ENCODE measurements at regions not wholly inside any gene's neighbourhood (a gene's known extent, or its start where the extent isn't known, plus 50 kb on each side); places are given as distances from the start of the nearest gene placed in this dataset.

DNA sequence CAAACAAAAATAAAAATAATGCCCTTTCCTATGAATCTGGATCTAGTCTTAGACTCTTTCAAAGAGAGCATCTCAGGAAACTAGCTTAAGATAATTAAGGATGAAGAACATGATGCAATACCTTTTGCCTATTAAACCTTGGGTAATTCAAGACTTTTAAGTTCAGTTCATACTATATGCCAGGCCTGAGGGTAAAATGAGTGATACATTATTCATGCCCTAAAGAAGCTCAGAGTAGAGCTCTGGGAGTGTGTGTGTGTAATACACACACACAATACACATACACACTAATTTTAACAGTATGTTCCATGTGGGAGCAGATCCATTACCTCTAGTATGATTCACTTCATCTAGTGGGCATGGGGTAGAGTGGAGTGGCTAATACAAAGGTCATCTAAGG lies 651.4 kb upstream of the CHORDC1 start:
- H3K4me3 ChIP-seq, result no peak overlapping the region
- ATAC-seq (replicated peaks in 6 of 8), result no peak
- no peaks in the 10 kb centered on the region for H3K4me1 ChIP-seq (replicated peaks in 1 of 2)
- in situ Hi-C loops (cut with MboI; ENCODE audit: low pct_unique_long_range_greater_than_20kb in 2 of 9, low sequenced_read_pairs in 9 of 9, unreplicated experiment in 9 of 9), result no loop called here
- H3K27ac ChIP-seq, result no peak overlapping the region

GRCh38 chr11:90867416-90867815 lies 644.6 kb upstream of the CHORDC1 start:
- no peak overlapping the region for H3K27ac ChIP-seq
- ATAC-seq (replicated peaks in 6 of 8), result no peak
- no peaks in the 10 kb centered on the region for H3K4me1 ChIP-seq (replicated peaks in 1 of 2)
- H3K4me3 ChIP-seq, result no peak overlapping the region
- in situ Hi-C loops (cut with MboI; ENCODE audit: low pct_unique_long_range_greater_than_20kb in 2 of 9, low sequenced_read_pairs in 9 of 9, unreplicated experiment in 9 of 9), result no loop called here

GRCh38 chr11:90856790-90857189 lies 633.9 kb upstream of the CHORDC1 start:
- 0 to 100% (median 86%) methylated on average over 1 of the region's 1 CpG; no CpG with 5 or more reads in 1 of the 10 experiments for WGBS, 10 experiments
- in situ Hi-C loops (cut with MboI; ENCODE audit: low pct_unique_long_range_greater_than_20kb in 2 of 9, low sequenced_read_pairs in 9 of 9, unreplicated experiment in 9 of 9), result no loop called here
- Histone ChIP-seq H3K27ac (no peak overlapping the region), H3K4me3 (no peak overlapping the region), H3K4me1 (replicated peaks in 1 of 2) (no peaks in the 10 kb centered on the region)
- no peak for ATAC-seq (replicated peaks in 6 of 8)

- no peak overlapping the region for H3K27ac ChIP-seq
- no peaks in the 10 kb centered on the region for H3K4me1 ChIP-seq (replicated peaks in 1 of 2)
- WGBS, 10 experiments, result 0 to 100% (median 85%) methylated on average over 1 to 4 of the region's 4 CpGs; no CpG with 5 or more reads in 2 of the 10 experiments
- no peak for ATAC-seq (replicated peaks in 6 of 8)
- in situ Hi-C loops (cut with MboI; ENCODE audit: low pct_unique_long_range_greater_than_20kb in 2 of 9, low sequenced_read_pairs in 9 of 9, unreplicated experiment in 9 of 9), result no loop called here
- no peak overlapping the region for H3K4me3 ChIP-seq
Observed at GRCh38 chr11:90855531-90855930, 632.7 kb upstream of the CHORDC1 start.

- in situ Hi-C loops (cut with MboI; ENCODE audit: low pct_unique_long_range_greater_than_20kb in 2 of 9, low sequenced_read_pairs in 9 of 9, unreplicated experiment in 9 of 9), result no loop called here
- Histone ChIP-seq H3K4me1 (replicated peaks in 1 of 2) (no peaks in the 10 kb centered on the region), H3K27ac (no peak overlapping the region), H3K4me3 (no peak overlapping the region)
- ATAC-seq (replicated peaks in 6 of 8), result no peak
Observed at GRCh38 chr11:90851196-90851595, 628.3 kb upstream of the CHORDC1 start.

- in situ Hi-C loops (cut with MboI; ENCODE audit: low pct_unique_long_range_greater_than_20kb in 2 of 9, low sequenced_read_pairs in 9 of 9, unreplicated experiment in 9 of 9), result no loop called here
- no peak overlapping the region for H3K4me3 ChIP-seq
- ATAC-seq (replicated peaks in 6 of 8), result no peak
- peaks cover 0 to 3% of the 10 kb centered on the region in 2 donors for H3K4me1 ChIP-seq (replicated peaks in 1 of 2)
- H3K27ac ChIP-seq, result no peak overlapping the region
- WGBS, 10 experiments, result 7 to 100% (median 73%) methylated on average over 1 to 4 of the region's 4 CpGs; no CpG with 5 or more reads in 2 of the 10 experiments
Observed at GRCh38 chr11:90849312-90849711, 626.5 kb upstream of the CHORDC1 start.

DNA sequence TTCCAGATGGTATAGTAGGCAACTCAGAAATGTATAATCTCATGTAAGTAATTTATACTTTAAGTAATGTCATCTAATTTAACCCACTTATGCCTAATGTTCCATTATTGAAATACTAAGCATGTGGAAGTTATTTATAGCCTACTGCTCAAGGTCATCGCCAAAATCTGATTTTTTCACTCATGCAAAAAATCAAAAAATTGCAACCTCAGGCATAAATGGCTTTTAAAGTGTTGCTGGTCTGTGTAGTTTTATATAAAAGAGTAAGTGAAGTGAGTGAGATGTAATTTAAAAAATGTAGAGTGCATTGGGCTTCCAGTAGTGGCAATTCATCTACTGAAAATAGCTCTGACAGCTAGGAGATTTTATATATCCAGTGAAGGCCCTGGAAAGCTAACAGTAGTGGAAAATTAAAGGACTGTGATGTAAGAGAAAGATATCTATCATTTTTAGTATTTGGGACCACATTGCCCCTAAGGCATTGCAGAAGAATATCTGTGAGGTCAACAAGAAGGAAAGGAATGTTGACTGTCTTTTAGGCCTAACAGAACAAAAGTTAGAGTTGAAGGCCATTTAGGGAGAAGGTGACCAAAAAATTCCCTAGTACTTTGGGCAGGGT lies 624.5 kb upstream of the CHORDC1 start:
- peaks cover 0 to 3% of the 10 kb centered on the region in 2 donors for H3K4me1 ChIP-seq (replicated peaks in 1 of 2)
- peak in 3 of 8 experiments; percentile 34 to 42 (median 35) for ATAC-seq (replicated peaks in 6 of 8)
- no peak overlapping the region for H3K27ac ChIP-seq
- 0 to 100% (median 86%) methylated on average over 1 of the region's 1 CpG; no CpG with 5 or more reads in 1 of the 10 experiments for WGBS, 10 experiments
- in situ Hi-C loops (cut with MboI; ENCODE audit: low pct_unique_long_range_greater_than_20kb in 2 of 9, low sequenced_read_pairs in 9 of 9, unreplicated experiment in 9 of 9), result no loop called here
- H3K4me3 ChIP-seq, result no peak overlapping the region

DNA sequence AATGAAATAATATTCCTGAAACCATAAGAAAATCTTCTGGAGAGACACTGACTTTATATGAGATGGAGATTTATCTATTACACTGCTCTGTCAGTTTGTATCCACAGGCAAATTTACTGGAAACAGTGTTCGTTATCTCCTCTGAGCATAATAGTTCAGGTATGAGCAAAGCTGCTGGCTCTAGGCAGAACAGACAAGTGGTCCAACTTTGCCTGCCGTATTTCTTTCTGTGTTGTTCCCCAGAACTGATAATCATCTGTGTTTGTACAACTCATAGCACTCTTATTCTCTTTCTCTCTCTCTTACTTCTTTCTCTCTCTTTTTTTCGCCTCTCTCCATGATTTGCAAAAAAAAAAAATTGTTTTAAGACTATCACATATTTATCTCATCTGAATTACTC lies 623.8 kb upstream of the CHORDC1 start:
- Histone ChIP-seq H3K4me1 (replicated peaks in 1 of 2) (peaks cover 0 to 3% of the 10 kb centered on the region in 2 donors), H3K4me3 (no peak overlapping the region), H3K27ac (no peak overlapping the region)
- no peak for ATAC-seq (replicated peaks in 6 of 8)
- in situ Hi-C loops (cut with MboI; ENCODE audit: low pct_unique_long_range_greater_than_20kb in 2 of 9, low sequenced_read_pairs in 9 of 9, unreplicated experiment in 9 of 9), result no loop called here
- 0 to 100% (median 51%) methylated on average over 1 to 3 of the region's 3 CpGs for WGBS, 10 experiments

- Histone ChIP-seq H3K27ac (no peak overlapping the region), H3K4me1 (replicated peaks in 1 of 2) (peaks cover 0 to 3% of the 10 kb centered on the region in 2 donors), H3K4me3 (no peak overlapping the region)
- WGBS, 10 experiments, result 4 to 100% (median 82%) methylated on average over 1 to 2 of the region's 2 CpGs; no CpG with 5 or more reads in 1 of the 10 experiments
- no peak for ATAC-seq (replicated peaks in 6 of 8)
- in situ Hi-C loops (cut with MboI; ENCODE audit: low pct_unique_long_range_greater_than_20kb in 2 of 9, low sequenced_read_pairs in 9 of 9, unreplicated experiment in 9 of 9), result no loop called here
Observed at GRCh38 chr11:90845799-90846198, 623.0 kb upstream of the CHORDC1 start.

DNA sequence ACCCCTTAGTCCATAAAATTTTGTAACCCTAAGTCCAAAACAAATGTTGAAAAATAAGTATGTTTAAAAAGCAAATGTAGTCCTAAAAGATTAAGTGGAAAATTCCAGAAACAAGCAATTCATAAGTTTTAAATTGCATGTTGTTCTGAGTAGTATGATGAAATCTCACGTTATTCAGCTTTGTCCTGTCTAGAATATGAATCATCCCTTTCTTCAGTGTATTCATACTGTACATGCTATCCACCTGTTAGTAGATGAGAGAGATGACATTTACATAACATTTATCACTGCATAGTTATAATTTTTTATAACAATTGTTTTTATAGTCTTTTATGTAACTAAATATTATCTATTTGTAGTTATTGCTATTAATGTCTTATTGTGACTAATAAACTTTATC lies 622.3 kb upstream of the CHORDC1 start:
- WGBS, 10 experiments, result 0 to 88% (median 21%) methylated on average over 1 of the region's 1 CpG; no CpG with 5 or more reads in 4 of the 10 experiments
- in situ Hi-C loops (cut with MboI; ENCODE audit: low pct_unique_long_range_greater_than_20kb in 2 of 9, low sequenced_read_pairs in 9 of 9, unreplicated experiment in 9 of 9), result no loop called here
- peak in 3 of 8 experiments; percentile 47 to 64 (median 62) for ATAC-seq (replicated peaks in 6 of 8)

DNA sequence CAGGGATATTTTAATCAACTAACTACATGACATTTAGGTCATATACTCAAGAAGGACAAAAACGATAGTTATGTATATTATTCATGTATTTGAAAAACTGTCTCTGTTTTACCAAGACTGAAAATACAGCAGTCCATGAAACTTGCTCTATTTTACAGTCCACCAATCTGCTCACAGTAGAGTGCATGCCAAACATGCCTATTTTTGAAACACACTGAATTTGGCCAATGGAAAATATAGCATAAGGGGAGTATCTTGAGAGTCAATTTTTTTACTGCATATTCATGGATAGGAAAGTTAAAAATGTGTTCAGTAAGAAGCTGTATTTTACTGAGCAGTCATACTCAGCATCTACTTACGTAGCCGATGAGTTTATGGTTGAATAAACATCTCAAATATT lies 621.2 kb upstream of the CHORDC1 start:
- ATAC-seq (replicated peaks in 6 of 8), result no peak
- Histone ChIP-seq H3K4me3 (no peak overlapping the region), H3K4me1 (replicated peaks in 1 of 2) (peaks cover 0 to 3% of the 10 kb centered on the region in 2 donors), H3K27ac (no peak overlapping the region)
- WGBS, 10 experiments, result 0 to 95% (median 71%) methylated on average over 1 to 3 of the region's 3 CpGs; no CpG with 5 or more reads in 1 of the 10 experiments
- in situ Hi-C loops (cut with MboI; ENCODE audit: low pct_unique_long_range_greater_than_20kb in 2 of 9, low sequenced_read_pairs in 9 of 9, unreplicated experiment in 9 of 9), result no loop called here

More for the DNA sequence above, 622.3 kb upstream of the CHORDC1 start:
- Histone ChIP-seq H3K4me3 (no peak overlapping the region), H3K4me1 (replicated peaks in 1 of 2) (peaks cover 0 to 3% of the 10 kb centered on the region in 2 donors), H3K27ac (no peak overlapping the region)

DNA sequence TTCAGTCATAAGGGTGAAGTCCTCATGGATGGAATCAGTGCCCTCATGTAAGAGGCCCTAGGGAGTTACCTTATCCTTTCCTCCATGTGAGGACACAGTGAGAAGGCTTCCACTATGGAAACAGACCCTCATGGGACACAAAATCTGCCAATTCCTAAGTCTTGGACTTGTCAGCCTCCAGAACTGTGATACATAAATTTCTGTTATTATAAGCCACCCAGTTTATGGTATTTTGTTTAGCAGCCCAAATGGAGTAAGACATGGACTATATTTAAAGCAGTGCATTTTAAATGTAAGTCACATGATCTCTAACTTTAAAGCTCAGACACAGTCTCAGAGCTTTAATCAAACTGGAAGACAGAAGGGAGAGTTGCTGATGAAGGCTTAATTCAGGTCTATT lies 619.8 kb upstream of the CHORDC1 start:
- Histone ChIP-seq H3K4me1 (replicated peaks in 1 of 2) (peaks cover 0 to 3% of the 10 kb centered on the region in 2 donors), H3K27ac (no peak overlapping the region), H3K4me3 (no peak overlapping the region)
- in situ Hi-C loops (cut with MboI; ENCODE audit: low pct_unique_long_range_greater_than_20kb in 2 of 9, low sequenced_read_pairs in 9 of 9, unreplicated experiment in 9 of 9), result no loop called here
- ATAC-seq (replicated peaks in 6 of 8), result no peak

GRCh38 chr11:90840071-90840470 lies 617.2 kb upstream of the CHORDC1 start:
- Histone ChIP-seq H3K4me1 (replicated peaks in 1 of 2) (peaks cover 0 to 12% of the 10 kb centered on the region in 2 donors), H3K27ac (no peak overlapping the region), H3K4me3 (no peak overlapping the region)
- in situ Hi-C loops (cut with MboI; ENCODE audit: low pct_unique_long_range_greater_than_20kb in 2 of 9, low sequenced_read_pairs in 9 of 9, unreplicated experiment in 9 of 9), result no loop called here
- WGBS, 10 experiments, result 0 to 100% (median 80%) methylated on average over 1 to 2 of the region's 2 CpGs; no CpG with 5 or more reads in 1 of the 10 experiments
- ATAC-seq (replicated peaks in 6 of 8), result no peak

- Histone ChIP-seq H3K4me1 (replicated peaks in 1 of 2) (peaks cover 0 to 9% of the 10 kb centered on the region in 2 donors), H3K27ac (no peak overlapping the region), H3K4me3 (no peak overlapping the region)
- 0 to 55% (median 0%) methylated on average over 1 of the region's 1 CpG; no CpG with 5 or more reads in 3 of the 10 experiments for WGBS, 10 experiments
- in situ Hi-C loops (cut with MboI; ENCODE audit: low pct_unique_long_range_greater_than_20kb in 2 of 9, low sequenced_read_pairs in 9 of 9, unreplicated experiment in 9 of 9), result no loop called here
- peak in 2 of 8 experiments; percentile 47 for ATAC-seq (replicated peaks in 6 of 8)
Observed at GRCh38 chr11:90836031-90836430, 613.2 kb upstream of the CHORDC1 start.
